Panc1 (cell line): ENCODE measurements at regions not wholly inside any gene's neighbourhood (a gene's known extent, or its start where the extent isn't known, plus 50 kb on each side); places are given as distances from the start of the nearest gene placed in this dataset.

Source experiments
- CTCF ChIP-seq: fragments of 450-650 bp; IDR thresholded peaks from 2 replicates; pipeline ENCODE4 v1.5.1; 2017; ENCODE audit warnings: mild to moderate bottlenecking
- POLR2AphosphoS5 ChIP-seq: IDR thresholded peaks from 2 replicates; pipeline ENCODE4 v1.6.1; 2012; ENCODE audit warnings: mild to moderate bottlenecking, low read depth, low read length, moderate library complexity
- TCF7L2 ChIP-seq: IDR thresholded peaks from 2 replicates; pipeline ENCODE4 v1.6.1; 2011; ENCODE audit warnings: mild to moderate bottlenecking, low read depth, low read length, inconsistent platforms

- TF ChIP-seq CTCF (no peak), TCF7L2 (no peak), POLR2AphosphoS5 (no peak)
Measured at GRCh38 chr2:19299032-19299431, 59.4 kb downstream of the OSR1 start.
